ENCODE measurements at regions not wholly inside any gene's neighbourhood (a gene's known extent, or its start where the extent isn't known, plus 50 kb on each side); places are given as distances from the start of the nearest gene placed in this dataset.

DNA sequence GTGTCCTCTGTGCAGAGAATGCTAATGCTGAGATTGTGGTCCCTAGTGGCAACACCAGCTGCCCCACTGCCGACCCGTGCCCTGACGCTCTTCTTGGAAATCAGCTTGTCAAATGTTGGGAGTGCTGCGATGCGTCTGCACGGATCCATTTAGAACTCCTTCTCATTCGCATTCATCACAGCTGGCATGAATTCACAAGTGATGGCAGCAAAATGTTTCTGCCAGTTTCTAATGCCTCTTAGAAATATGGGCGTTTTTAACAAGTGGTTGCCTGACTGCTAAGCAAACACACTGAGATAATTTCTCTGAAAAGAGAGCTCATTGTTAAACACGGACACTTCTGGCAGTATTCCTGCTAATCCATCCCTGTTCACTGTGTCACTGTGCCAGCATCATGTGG is 131.9 kb upstream of the KCNJ6 start:
- no peaks in the 10 kb centered on the region for H3K9me3 ChIP-seq
- no peak overlapping the region for H3K4me3 ChIP-seq
- no peak overlapping the region for H3K27ac ChIP-seq
- no peaks in the 10 kb centered on the region for H3K36me3 ChIP-seq (ENCODE audit: low read depth, missing control alignments)
- no peaks in the 10 kb centered on the region for H3K4me1 ChIP-seq
- no peaks in the 10 kb centered on the region for H3K27me3 ChIP-seq
- intact Hi-C loops (cut with DNase I; ENCODE audit: low total_unique reads), result no loop called here
- DNase-seq, result no peak
- TF ChIP-seq, protein P1, sequence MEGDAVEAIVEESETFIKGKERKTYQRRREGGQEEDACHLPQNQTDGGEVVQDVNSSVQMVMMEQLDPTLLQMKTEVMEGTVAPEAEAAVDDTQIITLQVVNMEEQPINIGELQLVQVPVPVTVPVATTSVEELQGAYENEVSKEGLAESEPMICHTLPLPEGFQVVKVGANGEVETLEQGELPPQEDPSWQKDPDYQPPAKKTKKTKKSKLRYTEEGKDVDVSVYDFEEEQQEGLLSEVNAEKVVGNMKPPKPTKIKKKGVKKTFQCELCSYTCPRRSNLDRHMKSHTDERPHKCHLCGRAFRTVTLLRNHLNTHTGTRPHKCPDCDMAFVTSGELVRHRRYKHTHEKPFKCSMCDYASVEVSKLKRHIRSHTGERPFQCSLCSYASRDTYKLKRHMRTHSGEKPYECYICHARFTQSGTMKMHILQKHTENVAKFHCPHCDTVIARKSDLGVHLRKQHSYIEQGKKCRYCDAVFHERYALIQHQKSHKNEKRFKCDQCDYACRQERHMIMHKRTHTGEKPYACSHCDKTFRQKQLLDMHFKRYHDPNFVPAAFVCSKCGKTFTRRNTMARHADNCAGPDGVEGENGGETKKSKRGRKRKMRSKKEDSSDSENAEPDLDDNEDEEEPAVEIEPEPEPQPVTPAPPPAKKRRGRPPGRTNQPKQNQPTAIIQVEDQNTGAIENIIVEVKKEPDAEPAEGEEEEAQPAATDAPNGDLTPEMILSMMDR (IDR thresholded peaks at IDR 0.05), result no peak
- no peak for TF ChIP-seq POLR2A (IDR thresholded peaks at IDR 0.05)
- 70 to 73% methylated on average over 9 of the region's 9 CpGs for WGBS, 2 donors

DNA sequence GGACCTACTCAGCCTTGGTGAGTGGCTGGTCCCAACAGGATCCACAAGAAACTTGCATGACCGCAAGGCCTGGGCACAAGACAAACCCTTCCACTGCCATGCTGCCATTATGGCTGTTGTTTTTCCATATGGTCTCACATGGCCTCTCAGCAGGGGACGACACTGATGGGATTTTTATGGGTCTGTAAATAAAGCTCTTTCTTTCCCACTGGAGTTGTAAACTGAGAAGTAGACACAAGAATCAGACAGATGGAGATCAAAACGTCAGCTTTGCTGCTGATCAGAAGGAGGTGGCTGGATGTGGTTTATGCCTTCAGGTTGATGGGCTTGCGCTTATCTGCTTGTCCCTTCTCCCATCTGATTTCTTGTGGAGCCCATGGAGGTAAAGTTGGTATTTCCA is 138.1 kb upstream of the KCNJ6 start:
- Histone ChIP-seq H3K4me3 (no peak overlapping the region), H3K36me3 (ENCODE audit: low read depth, missing control alignments) (no peaks in the 10 kb centered on the region), H3K27me3 (no peaks in the 10 kb centered on the region), H3K9me3 (no peaks in the 10 kb centered on the region), H3K4me1 (no peaks in the 10 kb centered on the region), H3K27ac (no peak overlapping the region)
- TF ChIP-seq POLR2A (IDR thresholded peaks at IDR 0.05), result no peak
- TF ChIP-seq, protein P1 (IDR thresholded peaks at IDR 0.05), result no peak
- intact Hi-C loops (cut with DNase I; ENCODE audit: low total_unique reads), result no loop called here
- 81 to 86% methylated on average over 4 of the region's 4 CpGs for WGBS, 2 donors
- DNase-seq, result no peak

DNA sequence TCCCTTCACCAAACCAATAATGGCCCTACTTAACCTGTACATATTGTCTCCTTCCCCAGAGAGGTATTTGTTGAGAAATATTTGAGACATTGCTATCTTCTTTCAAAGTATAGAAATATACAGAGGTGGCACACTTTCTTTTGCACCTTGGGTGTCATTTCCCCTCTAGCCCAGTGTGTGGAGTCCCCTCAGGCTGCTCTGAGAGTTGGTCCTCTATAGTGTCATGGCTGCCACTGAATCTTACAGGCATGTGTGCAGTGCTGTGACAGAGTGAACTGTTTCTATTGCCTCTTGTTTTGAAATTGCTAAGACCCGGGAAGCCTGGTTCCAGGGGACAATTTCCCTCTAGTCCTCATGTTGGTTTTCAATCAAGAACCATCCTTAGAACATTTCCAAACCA is 140.2 kb upstream of the KCNJ6 start:
- DNase-seq, result no peak
- intact Hi-C loops (cut with DNase I; ENCODE audit: low total_unique reads), result no loop called here
- 82 to 86% methylated on average over 1 of the region's 1 CpG for WGBS, 2 donors
- H3K4me3 ChIP-seq, result no peak overlapping the region
- H3K27ac ChIP-seq, result no peak overlapping the region
- TF ChIP-seq POLR2A (IDR thresholded peaks at IDR 0.05), result no peak
- TF ChIP-seq, protein P1 (IDR thresholded peaks at IDR 0.05), result no peak
- H3K36me3 ChIP-seq (ENCODE audit: low read depth, missing control alignments), result no peaks in the 10 kb centered on the region
- no peaks in the 10 kb centered on the region for H3K9me3 ChIP-seq
- no peaks in the 10 kb centered on the region for H3K4me1 ChIP-seq
- H3K27me3 ChIP-seq, result no peaks in the 10 kb centered on the region

DNA sequence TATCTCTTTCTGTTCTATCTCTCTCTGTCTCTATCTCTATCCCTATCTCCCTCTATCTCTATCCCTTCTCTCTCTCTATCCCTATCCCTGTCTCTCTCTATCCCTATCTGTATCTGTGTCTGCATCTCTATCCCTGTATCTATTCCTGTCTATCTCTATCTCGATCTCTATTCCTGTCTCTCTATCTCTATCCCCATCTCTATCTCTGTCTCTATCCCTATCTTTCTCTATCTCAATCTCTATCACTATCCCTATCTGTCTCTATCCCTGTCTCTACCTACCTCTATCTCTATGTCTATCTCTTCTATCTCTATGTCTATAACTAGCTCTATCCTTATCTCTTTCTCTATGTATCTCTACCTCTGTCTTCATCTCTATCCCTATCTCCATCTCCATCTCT is 141.4 kb upstream of the KCNJ6 start:
- Histone ChIP-seq H3K4me3 (no peak overlapping the region), H3K36me3 (ENCODE audit: low read depth, missing control alignments) (no peaks in the 10 kb centered on the region), H3K27me3 (no peaks in the 10 kb centered on the region), H3K4me1 (no peaks in the 10 kb centered on the region), H3K9me3 (no peaks in the 10 kb centered on the region), H3K27ac (no peak overlapping the region)
- no peak for TF ChIP-seq POLR2A (IDR thresholded peaks at IDR 0.05)
- TF ChIP-seq, protein P1 (IDR thresholded peaks at IDR 0.05), result no peak
- intact Hi-C loops (cut with DNase I; ENCODE audit: low total_unique reads), result no loop called here
- no peak for DNase-seq
- 92 to 95% methylated on average over 1 of the region's 1 CpG for WGBS, 2 donors

DNA sequence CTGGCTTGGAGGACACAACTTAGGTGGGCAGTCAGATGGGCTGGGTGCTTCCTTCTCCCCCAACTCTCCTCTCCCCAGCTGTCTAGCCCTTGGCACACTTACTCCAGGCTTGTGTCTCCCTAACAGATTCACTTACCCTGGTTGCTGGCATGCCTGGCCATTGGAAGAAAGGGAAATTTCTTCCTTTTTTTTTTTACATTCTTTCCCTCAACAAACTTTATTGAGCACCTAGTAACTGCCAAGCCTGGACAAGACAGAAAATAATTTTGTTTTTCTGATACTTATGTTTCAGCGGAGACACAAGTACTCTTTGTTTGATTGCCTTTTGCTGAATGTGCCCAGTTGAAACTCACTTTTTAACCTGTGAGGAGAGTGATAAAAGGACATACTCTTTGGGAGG is 144.3 kb upstream of the KCNJ6 start:
- intact Hi-C loops (cut with DNase I; ENCODE audit: low total_unique reads), result no loop called here
- Histone ChIP-seq H3K4me3 (no peak overlapping the region), H3K27me3 (no peaks in the 10 kb centered on the region), H3K36me3 (ENCODE audit: low read depth, missing control alignments) (no peaks in the 10 kb centered on the region), H3K9me3 (no peaks in the 10 kb centered on the region), H3K4me1 (no peaks in the 10 kb centered on the region), H3K27ac (no peak overlapping the region)
- TF ChIP-seq, protein P1 (IDR thresholded peaks at IDR 0.05), result no peak
- TF ChIP-seq POLR2A (IDR thresholded peaks at IDR 0.05), result no peak
- no peak for DNase-seq
- WGBS, 2 donors, result 91 to 95% methylated on average over 1 of the region's 1 CpG
